ENCODE measurements at regions not wholly inside any gene's neighbourhood (a gene's known extent, or its start where the extent isn't known, plus 50 kb on each side); places are given as distances from the start of the nearest gene placed in this dataset.
A peak's percentile ranks its signal among the peaks of the same experiment; 100 is the strongest.

- no peak for DNase-seq (ENCODE audit: low spot score)
Observed at GRCh38 chr12:67797185-67797741, 148.7 kb downstream of the DYRK2 start.

DNA sequence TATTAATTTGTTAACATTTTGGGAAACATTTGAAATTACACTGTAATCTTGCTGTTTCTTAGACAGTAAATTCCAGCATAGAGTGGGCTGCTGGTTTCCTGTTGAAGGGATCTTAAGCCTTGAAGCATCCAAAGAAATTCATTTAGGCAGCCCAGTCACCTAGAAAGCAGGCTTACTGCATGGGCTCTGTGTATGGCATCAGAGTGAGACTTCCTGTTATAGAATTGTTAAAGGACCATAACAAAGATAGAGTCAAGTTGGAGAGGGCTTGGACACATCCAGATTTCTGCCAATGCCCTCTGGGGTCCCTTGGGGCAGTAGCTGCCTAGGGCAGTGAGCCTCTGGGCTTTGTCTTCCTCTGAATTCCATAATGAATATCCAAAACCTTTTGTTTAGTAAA lies 149.2 kb downstream of the DYRK2 start:
- DNase-seq (ENCODE audit: low spot score) = no peak

GRCh38 chr12:67798768-67799167 lies 150.2 kb downstream of the DYRK2 start:
- no peak for DNase-seq (ENCODE audit: low spot score)

- DNase-seq (ENCODE audit: low spot score) = no peak
Observed at GRCh38 chr12:67802731-67803130, 154.2 kb downstream of the DYRK2 start.

DNA sequence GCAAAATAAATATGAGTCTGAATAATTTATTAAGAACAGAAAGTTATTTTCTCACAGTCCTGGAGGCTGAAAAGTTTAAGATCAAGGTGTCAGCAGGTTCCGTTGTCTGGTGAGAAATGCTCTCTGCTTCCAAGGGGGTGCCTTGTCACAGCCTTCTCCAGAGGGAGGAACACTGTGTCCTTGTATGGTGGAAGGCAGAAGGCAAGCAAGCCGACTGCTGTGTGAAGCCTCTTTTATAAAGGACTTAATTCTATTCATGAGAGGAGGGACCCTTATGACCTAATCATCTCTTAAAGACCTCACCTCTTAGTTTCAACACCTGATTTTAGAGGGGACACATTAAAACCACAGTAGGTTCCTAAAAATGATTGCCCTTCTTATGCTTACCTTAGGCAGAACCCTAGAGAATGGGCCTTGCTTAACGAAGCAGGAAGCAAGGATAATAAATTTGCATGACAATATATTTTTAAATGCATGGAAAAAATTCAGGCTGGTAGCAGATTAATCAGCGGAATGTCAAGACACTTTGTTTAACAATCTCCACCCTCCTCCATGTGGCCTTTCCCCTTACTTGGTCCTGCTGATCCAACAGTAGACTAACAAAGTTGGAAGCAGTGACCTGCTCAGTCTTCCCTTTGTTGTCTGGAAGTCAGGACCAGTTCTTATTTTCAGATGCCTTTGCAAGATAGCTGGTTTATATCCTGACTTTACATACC lies 154.9 kb downstream of the DYRK2 start:
- DNase-seq (ENCODE audit: low spot score) = no peak

- DNase-seq (ENCODE audit: low spot score) = no peak
Observed at GRCh38 chr12:67804168-67804567, 155.6 kb downstream of the DYRK2 start.

DNA sequence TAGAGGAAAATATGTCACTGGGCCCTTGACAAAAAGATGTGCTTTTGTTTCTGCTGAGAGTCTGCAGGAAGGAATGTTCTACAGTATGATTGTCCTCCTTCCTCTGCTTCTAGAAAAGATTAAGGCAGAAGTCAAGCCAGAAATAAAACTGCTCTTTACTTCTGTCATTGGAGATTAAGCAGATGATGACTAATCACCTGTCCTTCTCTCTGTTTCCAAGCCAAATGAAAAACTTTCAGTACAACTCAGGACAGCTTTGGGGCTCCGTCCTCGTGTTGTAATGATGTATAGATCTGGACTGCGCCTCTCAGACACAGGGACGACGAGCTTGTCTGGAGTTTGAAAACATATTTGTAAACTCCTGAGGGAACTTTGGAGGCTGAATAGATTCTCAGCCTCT lies 159.3 kb downstream of the DYRK2 start:
- no peak for DNase-seq (ENCODE audit: low spot score)

GRCh38 chr12:67810166-67810565 lies 161.6 kb downstream of the DYRK2 start:
- DNase-seq (ENCODE audit: low spot score) = no peak

DNA sequence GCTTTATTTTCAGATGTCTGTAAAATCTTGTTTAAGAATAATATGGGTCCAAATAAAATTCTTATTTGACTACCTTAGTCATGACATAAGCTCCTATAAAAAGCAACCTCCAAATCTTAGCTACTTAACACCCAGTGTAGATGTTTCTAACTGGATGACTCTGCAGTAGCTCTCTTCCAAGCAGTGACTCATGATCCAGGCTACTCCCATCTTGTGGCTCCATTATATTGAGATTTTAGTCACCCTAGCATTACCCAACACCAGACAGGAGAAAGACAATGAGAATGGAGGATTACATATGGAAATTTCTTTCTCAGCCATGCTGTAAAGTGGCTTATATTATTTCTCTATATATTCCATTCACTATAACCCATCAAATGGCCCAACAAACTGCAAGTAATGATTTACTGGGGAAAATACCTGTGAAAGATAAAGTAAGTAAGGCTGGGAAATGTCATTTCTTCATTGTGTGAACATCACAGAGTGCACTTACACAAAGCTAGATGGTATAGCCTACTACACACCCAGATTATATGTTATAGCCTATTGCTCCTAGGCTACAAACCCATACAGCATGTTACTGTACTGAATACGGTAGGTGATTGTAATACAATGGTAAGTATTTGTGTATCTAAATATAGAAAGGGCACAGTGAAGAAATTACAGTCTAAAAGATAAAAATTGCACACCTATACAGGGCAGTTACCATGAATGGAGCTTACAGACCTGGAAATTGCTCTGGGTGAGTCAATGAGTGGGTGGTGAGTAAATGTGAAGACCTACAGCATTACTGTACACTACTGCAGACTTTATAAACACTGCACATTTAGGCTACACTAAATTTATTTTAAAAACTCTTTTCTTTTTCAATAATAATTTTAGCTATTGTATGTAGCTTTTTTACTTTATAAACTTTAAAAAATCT lies 163.2 kb downstream of the DYRK2 start:
- no peak for DNase-seq (ENCODE audit: low spot score)

DNA sequence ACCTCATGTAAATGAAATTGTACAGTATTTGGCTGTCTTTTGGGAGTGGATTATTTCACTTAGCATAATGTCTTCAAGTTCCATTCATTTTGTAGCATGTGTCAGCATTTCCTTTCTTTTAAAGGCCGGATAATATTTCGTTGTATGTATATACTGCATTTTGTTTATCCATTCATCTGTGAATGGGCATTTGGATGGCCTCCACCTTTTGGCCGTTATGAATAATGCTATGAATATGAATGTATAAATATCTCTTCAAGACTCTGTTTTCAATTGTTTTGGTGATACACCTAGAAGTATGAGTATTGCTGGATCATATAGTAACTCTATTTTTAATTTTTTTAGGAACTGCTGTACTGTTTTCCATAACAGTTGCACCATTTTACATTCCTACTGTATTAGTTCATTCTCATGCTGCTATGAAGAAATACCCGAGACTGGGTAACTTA lies 164.9 kb downstream of the DYRK2 start:
- DNase-seq (ENCODE audit: low spot score) = no peak

- DNase-seq (ENCODE audit: low spot score) = no peak
Observed at GRCh38 chr12:67816269-67816668, 167.7 kb downstream of the DYRK2 start.

- no peak for DNase-seq (ENCODE audit: low spot score)
Observed at GRCh38 chr12:67818459-67818903, 169.9 kb downstream of the DYRK2 start.

GRCh38 chr12:67819902-67820301 lies 169.3 kb upstream of the IFNG-AS1 start:
- DNase-seq (ENCODE audit: low spot score) = no peak

- DNase-seq (ENCODE audit: low spot score) = no peak
Observed at GRCh38 chr12:67820694-67821093, 168.6 kb upstream of the IFNG-AS1 start.

- no peak for DNase-seq (ENCODE audit: low spot score)
Observed at GRCh38 chr12:67822826-67823225, 166.4 kb upstream of the IFNG-AS1 start.

GRCh38 chr12:67826148-67826547 lies 163.1 kb upstream of the IFNG-AS1 start:
- DNase-seq (ENCODE audit: low spot score) = no peak

GRCh38 chr12:67826946-67827720 lies 162.1 kb upstream of the IFNG-AS1 start:
- DNase-seq (ENCODE audit: low spot score) = no peak

- DNase-seq (ENCODE audit: low spot score) = peak; percentile 89
Observed at GRCh38 chr12:67827820-67828383, 161.3 kb upstream of the IFNG-AS1 start.

GRCh38 chr12:67829896-67830295 lies 159.4 kb upstream of the IFNG-AS1 start:
- no peak for DNase-seq (ENCODE audit: low spot score)

DNA sequence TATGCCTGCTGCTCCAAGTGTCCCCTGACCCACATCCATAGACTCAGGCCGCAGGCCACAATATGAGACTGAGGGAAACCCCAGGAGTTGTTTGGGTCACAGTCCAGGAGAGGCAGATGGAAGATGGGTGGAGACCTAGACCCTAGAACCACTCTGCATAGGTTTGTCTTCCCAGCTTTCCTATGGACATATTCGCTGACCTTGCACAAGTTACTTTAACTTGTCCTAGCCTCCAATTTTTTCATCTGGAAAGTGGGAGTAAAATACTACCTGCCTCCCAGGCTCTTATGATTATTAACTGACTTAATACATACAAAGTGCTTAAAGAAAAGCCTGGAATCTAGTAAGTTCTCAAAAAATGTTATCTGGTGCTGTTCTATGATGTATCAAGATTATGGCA lies 157.1 kb upstream of the IFNG-AS1 start:
- no peak for DNase-seq (ENCODE audit: low spot score)

DNA sequence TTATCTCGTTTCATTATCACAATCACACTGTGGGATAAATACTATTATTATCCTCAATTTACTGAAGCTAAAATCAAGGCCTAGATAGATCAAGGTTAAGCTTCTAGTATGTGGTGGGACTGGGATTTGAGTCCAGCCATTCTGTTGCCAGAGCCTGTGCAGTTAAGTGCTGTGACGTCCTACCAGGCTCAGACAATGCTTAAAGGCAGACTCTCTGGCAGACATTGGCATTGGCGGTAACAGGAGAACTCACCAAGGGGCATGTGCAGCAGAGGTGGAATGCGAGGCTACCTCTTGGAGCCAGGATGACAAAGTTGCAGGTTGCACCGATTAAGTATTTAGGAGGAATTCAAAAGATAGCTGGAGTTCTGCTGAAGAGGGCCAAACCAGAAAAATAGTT lies 155.6 kb upstream of the IFNG-AS1 start:
- no peak for DNase-seq (ENCODE audit: low spot score)

- no peak for DNase-seq (ENCODE audit: low spot score)
Observed at GRCh38 chr12:67837876-67838275, 151.4 kb upstream of the IFNG-AS1 start.
